Body of pancreas (tissue), 4 donors: ENCODE measurements at regions not wholly inside any gene's neighbourhood (a gene's known extent, or its start where the extent isn't known, plus 50 kb on each side); places are given as distances from the start of the nearest gene placed in this dataset.
"Not testable (repeated sequence)": the region's sequence is repeated elsewhere in the genome, so short reads cannot be mapped to it uniquely, and the experiment has no call there.

ENCODE experiments used
- ATAC-seq: fragments of 150-250 bp; one replicate; pipeline ENCODE4 v1.9.1; 2016
- DNase-seq, 4 donors: peaks; one replicate each; pipeline ENCODE4 v3.0.0-alpha.2; 2019
- H3K27ac ChIP-seq, 4 donors: fragments of 200-600 bp; sonication (generic); 1 replicate in 3 of 4; 2 replicates in 1 of 4; pipeline versions ENCODE4 v1.5.1 to v1.6.1; 2016 to 2019; ENCODE audit warnings: mild to moderate bottlenecking in 1 of 4, mixed read lengths in 1 of 4, moderate library complexity in 1 of 4
- H3K27me3 ChIP-seq, 2 donors: fragments of 200-600 bp; sonication (generic); one replicate each; pipeline ENCODE4 v1.6.0; 2016; ENCODE audit warnings: mild to moderate bottlenecking in 1 of 2
- H3K36me3 ChIP-seq, 2 donors: fragments of 200-600 bp; sonication (generic); replicated peaks in 1 of 2; 2 replicates each; pipeline ENCODE4 v1.5.1; 2016; ENCODE audit warnings: low read depth in 2 of 2; ENCODE audit not compliant: insufficient read depth in 1 of 2
- H3K4me1 ChIP-seq: fragments of 200-600 bp; sonication (generic); one replicate; pipeline ENCODE4 v1.6.0; 2016
- H3K4me3 ChIP-seq, 2 donors: fragments of 200-600 bp; sonication (generic); 1 replicate in 1 of 2; 2 replicates in 1 of 2; pipeline ENCODE4 v1.5.1; 2016 to 2019
- H3K9me3 ChIP-seq, 3 donors: fragments of 200-600 bp; sonication (generic); 1 replicate in 2 of 3; 2 replicates in 1 of 3; pipeline ENCODE4 v1.5.1; 2016
- CTCF ChIP-seq, 7 experiments: fragments of 450-650 bp in 4 of 7; fragments of 200-600 bp in 3 of 7; sonication (generic) in 3 of 7; IDR thresholded peaks; one replicate each; pipeline ENCODE4 v1.5.1; 2016 to 2019; ENCODE audit warnings: antibody characterized with exemption in 7 of 7
- POLR2A ChIP-seq, 3 donors: fragments of 450-650 bp; IDR thresholded peaks; one replicate each; pipeline ENCODE4 v1.6.1; 2016; ENCODE audit warnings: antibody characterized with exemption in 3 of 3, mild to moderate bottlenecking in 2 of 3
- WGBS, 2 donors: methylation state at CpG; one replicate each; pipeline ENCODE4 v1.1.5; 2017; 5-methylcytosine and 5-hydroxymethylcytosine counted together
- intact Hi-C: fragments of 100-400 bp; cut with DNase I; formaldehyde crosslinking; loops from one replicate; pipeline ENCODE4 v1.15.1; 2023

GRCh38 chr1:121586369-121587229 lies 401.8 kb downstream of the SRGAP2C start:
- intact Hi-C loops: no loop called here
- ATAC-seq: no peak
- no peak overlapping the region for H3K27ac ChIP-seq

GRCh38 chr1:121587230-121587569 lies 402.4 kb downstream of the SRGAP2C start:
- H3K27ac ChIP-seq: no peak overlapping the region
- no peak overlapping the region for H3K4me3 ChIP-seq
- H3K27me3 ChIP-seq: no peaks in the 10 kb centered on the region
- H3K4me1 ChIP-seq: peaks cover 9% of the 10 kb centered on the region
- peaks cover 0 to 4% (median 0%) of the 10 kb centered on the region in 3 donors for H3K9me3 ChIP-seq
- ATAC-seq (no peak), DNase-seq (no peak)
- intact Hi-C loops: no loop called here
- WGBS, 2 donors: 86 to 94% methylated on average over 2 to 5 of the region's 5 CpGs
- no peaks in the 10 kb centered on the region for H3K36me3 ChIP-seq
- TF ChIP-seq POLR2A (IDR thresholded peaks at IDR 0.05): no peak
- TF ChIP-seq CTCF (IDR thresholded peaks at IDR 0.05): no peak

More at GRCh38 chr1:121586369-121587229, 401.8 kb downstream of the SRGAP2C start:
- no peaks in the 10 kb centered on the region for H3K36me3 ChIP-seq
- 26 to 44% methylated on average over 10 to 15 of the region's 15 CpGs for WGBS, 2 donors
- peaks cover 0 to 4% (median 0%) of the 10 kb centered on the region in 3 donors for H3K9me3 ChIP-seq
- TF ChIP-seq CTCF (IDR thresholded peaks at IDR 0.05): peak in 1 of 7 experiments; percentile 6
- TF ChIP-seq POLR2A (IDR thresholded peaks at IDR 0.05): no peak
- peak in 3 of 4 donors; percentile 18 to 36 (median 22) for DNase-seq
- peaks cover 9% of the 10 kb centered on the region for H3K4me1 ChIP-seq
- H3K27me3 ChIP-seq: no peaks in the 10 kb centered on the region
- no peak overlapping the region for H3K4me3 ChIP-seq

GRCh38 chr1:121587777-121588176 lies 403.0 kb downstream of the SRGAP2C start:
- Histone ChIP-seq H3K9me3 (no peaks in the 10 kb centered on the region), H3K4me1 (peaks cover 9% of the 10 kb centered on the region), H3K4me3 (no peak overlapping the region), H3K27me3 (no peaks in the 10 kb centered on the region), H3K36me3 (no peaks in the 10 kb centered on the region), H3K27ac (no peak overlapping the region)
- DNase-seq (no peak), ATAC-seq (no peak)
- no peak for TF ChIP-seq CTCF (IDR thresholded peaks at IDR 0.05)
- TF ChIP-seq POLR2A (IDR thresholded peaks at IDR 0.05): no peak
- intact Hi-C loops: no loop called here

- intact Hi-C loops: no loop called here
- H3K27me3 ChIP-seq: no peaks in the 10 kb centered on the region
- no peak overlapping the region for H3K27ac ChIP-seq
- H3K9me3 ChIP-seq: no peaks in the 10 kb centered on the region
- DNase-seq: no peak
- H3K36me3 ChIP-seq: no peaks in the 10 kb centered on the region
- no peaks in the 10 kb centered on the region for H3K4me1 ChIP-seq
- 25 to 44% methylated on average over 3 of the region's 3 CpGs for WGBS, 2 donors
- TF ChIP-seq CTCF (IDR thresholded peaks at IDR 0.05): no peak
- TF ChIP-seq POLR2A (IDR thresholded peaks at IDR 0.05): no peak
- no peak overlapping the region for H3K4me3 ChIP-seq
- ATAC-seq: no peak
These were observed 409.3 kb downstream of the SRGAP2C start for GRCh38 chr1:121594096-121594495.

GRCh38 chr1:121595089-121595488 lies 410.3 kb downstream of the SRGAP2C start:
- no peaks in the 10 kb centered on the region for H3K27me3 ChIP-seq
- DNase-seq: no peak
- no peak for TF ChIP-seq POLR2A (IDR thresholded peaks at IDR 0.05)
- no peak for TF ChIP-seq CTCF (IDR thresholded peaks at IDR 0.05)
- no peak overlapping the region for H3K27ac ChIP-seq
- H3K36me3 ChIP-seq: no peaks in the 10 kb centered on the region
- H3K4me3 ChIP-seq: no peak overlapping the region
- intact Hi-C loops: no loop called here
- no peaks in the 10 kb centered on the region for H3K9me3 ChIP-seq
- no peaks in the 10 kb centered on the region for H3K4me1 ChIP-seq
- no peak for ATAC-seq

- H3K9me3 ChIP-seq, H3K36me3 ChIP-seq, ATAC-seq, H3K27ac ChIP-seq, H3K4me3 ChIP-seq, H3K27me3 ChIP-seq, H3K4me1 ChIP-seq, intact Hi-C loops, DNase-seq: not testable (repeated sequence)
- WGBS, 2 donors: no CpG with 5 or more reads among the region's 3 CpGs
These were observed 420.2 kb downstream of the SRGAP2C start for GRCh38 chr1:121604843-121605444.

- no CpG with 5 or more reads among the region's 2 CpGs for WGBS, 2 donors
- H3K36me3 ChIP-seq, ATAC-seq, H3K4me3 ChIP-seq, H3K27me3 ChIP-seq, H3K4me1 ChIP-seq, H3K27ac ChIP-seq, H3K9me3 ChIP-seq, intact Hi-C loops, DNase-seq: not testable (repeated sequence)
These were observed 422.7 kb downstream of the SRGAP2C start for GRCh38 chr1:121607499-121607898.
